ENCODE measurements at regions not wholly inside any gene's neighbourhood (a gene's known extent, or its start where the extent isn't known, plus 50 kb on each side); places are given as distances from the start of the nearest gene placed in this dataset.

DNA sequence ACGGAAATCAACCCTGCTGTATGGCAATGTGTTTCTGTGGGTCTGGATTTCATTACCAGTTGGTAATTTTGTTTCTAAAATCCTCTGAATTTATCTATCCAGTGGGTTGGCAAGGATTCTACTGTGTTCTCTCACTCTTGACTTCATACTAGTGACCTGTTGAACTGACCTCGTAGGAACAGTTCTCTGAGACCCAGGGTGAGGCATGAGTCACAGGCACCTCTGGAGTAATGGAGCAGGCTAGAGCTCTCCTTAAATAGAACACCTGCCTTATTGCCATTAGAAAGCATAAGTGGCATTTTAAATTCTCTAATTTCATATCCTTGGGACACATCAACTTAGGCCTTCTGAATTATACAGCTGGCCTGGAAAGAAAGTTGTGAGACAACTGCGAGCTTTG lies 258.3 kb upstream of the NAV3 start:
- TF ChIP-seq, protein P1, sequence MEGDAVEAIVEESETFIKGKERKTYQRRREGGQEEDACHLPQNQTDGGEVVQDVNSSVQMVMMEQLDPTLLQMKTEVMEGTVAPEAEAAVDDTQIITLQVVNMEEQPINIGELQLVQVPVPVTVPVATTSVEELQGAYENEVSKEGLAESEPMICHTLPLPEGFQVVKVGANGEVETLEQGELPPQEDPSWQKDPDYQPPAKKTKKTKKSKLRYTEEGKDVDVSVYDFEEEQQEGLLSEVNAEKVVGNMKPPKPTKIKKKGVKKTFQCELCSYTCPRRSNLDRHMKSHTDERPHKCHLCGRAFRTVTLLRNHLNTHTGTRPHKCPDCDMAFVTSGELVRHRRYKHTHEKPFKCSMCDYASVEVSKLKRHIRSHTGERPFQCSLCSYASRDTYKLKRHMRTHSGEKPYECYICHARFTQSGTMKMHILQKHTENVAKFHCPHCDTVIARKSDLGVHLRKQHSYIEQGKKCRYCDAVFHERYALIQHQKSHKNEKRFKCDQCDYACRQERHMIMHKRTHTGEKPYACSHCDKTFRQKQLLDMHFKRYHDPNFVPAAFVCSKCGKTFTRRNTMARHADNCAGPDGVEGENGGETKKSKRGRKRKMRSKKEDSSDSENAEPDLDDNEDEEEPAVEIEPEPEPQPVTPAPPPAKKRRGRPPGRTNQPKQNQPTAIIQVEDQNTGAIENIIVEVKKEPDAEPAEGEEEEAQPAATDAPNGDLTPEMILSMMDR (IDR thresholded peaks at IDR 0.05; ENCODE audit: poor library complexity): no peak
- TF ChIP-seq EZH2phosphoT487 (IDR thresholded peaks at IDR 0.05; ENCODE audit: low read depth, severe bottlenecking, unreplicated experiment) (no peak), EZH2 (IDR thresholded peaks at IDR 0.05; ENCODE audit: borderline replicate concordance) (no peak)
